Gastroesophageal sphincter (tissue), 4 donors: ENCODE measurements at regions not wholly inside any gene's neighbourhood (a gene's known extent, or its start where the extent isn't known, plus 50 kb on each side); places are given as distances from the start of the nearest gene placed in this dataset.
A peak's percentile ranks its signal among the peaks of the same experiment; 100 is the strongest.
"Not testable (repeated sequence)": the region's sequence is repeated elsewhere in the genome, so short reads cannot be mapped to it uniquely, and the experiment has no call there.

ENCODE experiments used
- ATAC-seq: fragments of 150-250 bp; one replicate; pipeline ENCODE4 v1.9.1; 2016; ENCODE audit warnings: mild to moderate bottlenecking, moderate library complexity
- H3K27ac ChIP-seq, 4 donors: fragments of 200-600 bp; sonication (generic) in 3 of 4; 1 replicate in 3 of 4; 2 replicates in 1 of 4; pipeline ENCODE4 v1.5.1; 2016 to 2019
- H3K27me3 ChIP-seq: fragments of 200-600 bp; sonication (generic); one replicate; pipeline ENCODE4 v1.5.1; 2019
- H3K36me3 ChIP-seq, 2 donors: fragments of 200-600 bp; sonication (generic); one replicate each; pipeline ENCODE4 v1.5.1; 2019; ENCODE audit warnings: control low read depth in 1 of 2
- H3K4me1 ChIP-seq, 3 donors: fragments of 200-600 bp; sonication (generic); 1 replicate in 2 of 3; 2 replicates in 1 of 3; pipeline ENCODE4 v1.5.1; 2016 to 2019; ENCODE audit warnings: control low read depth in 2 of 3
- H3K4me3 ChIP-seq, 2 donors: fragments of 200-600 bp; sonication (generic); one replicate each; pipeline ENCODE4 v1.5.1; 2019; ENCODE audit warnings: mild to moderate bottlenecking in 1 of 2, moderate library complexity in 1 of 2
- H3K9me3 ChIP-seq, 3 donors: fragments of 200-600 bp; sonication (generic); one replicate each; pipeline ENCODE4 v1.5.1; 2017 to 2019; ENCODE audit warnings: control low read depth in 2 of 3
- CTCF ChIP-seq, 4 experiments: fragments of 200-600 bp in 2 of 4; fragments of 450-650 bp in 2 of 4; sonication (generic) in 1 of 4; IDR thresholded peaks; one replicate each; pipeline ENCODE4 v1.5.1; 2017 to 2019; ENCODE audit warnings: antibody characterized with exemption in 4 of 4, mild to moderate bottlenecking in 2 of 4, moderate library complexity in 2 of 4
- EP300 ChIP-seq: sonication (generic); formaldehyde crosslinking; IDR thresholded peaks from one replicate; pipeline ENCODE4 v1.6.1; 2017; ENCODE audit warnings: antibody characterized with exemption, mild to moderate bottlenecking
- POLR2A ChIP-seq, 2 donors: fragments of 450-650 bp; IDR thresholded peaks; one replicate each; pipeline ENCODE4 v1.6.1; 2017; ENCODE audit warnings: antibody characterized with exemption in 2 of 2, mild to moderate bottlenecking in 2 of 2, moderate library complexity in 1 of 2
- POLR2AphosphoS5 ChIP-seq: sonication (generic); formaldehyde crosslinking; IDR thresholded peaks from one replicate; pipeline ENCODE4 v1.6.1; 2017; ENCODE audit warnings: antibody characterized with exemption
- WGBS, 2 donors: methylation state at CpG; one replicate each; pipeline ENCODE4 v1.1.5; 2018; ENCODE audit warnings: low coverage in 1 of 2; 5-methylcytosine and 5-hydroxymethylcytosine counted together

GRCh38 chr4:84219656-84220055 is 279.4 kb downstream of the NKX6-1 start:
- TF ChIP-seq EP300, result no peak
- no peak for TF ChIP-seq CTCF (IDR thresholded peaks at IDR 0.05)
- no peak for TF ChIP-seq POLR2AphosphoS5
- no peak for TF ChIP-seq POLR2A (IDR thresholded peaks at IDR 0.05)
- peak overlapping the region; percentile 60 to 68 (median 64) for H3K27ac ChIP-seq
- 18 to 20% methylated on average over 1 of the region's 1 CpG for WGBS, 2 donors
- no peaks in the 10 kb centered on the region for H3K9me3 ChIP-seq
- H3K4me1 ChIP-seq, result peaks cover 0 to 47% (median 7%) of the 10 kb centered on the region in 3 donors
- no peak overlapping the region for H3K4me3 ChIP-seq
- no peak for ATAC-seq
- no peaks in the 10 kb centered on the region for H3K36me3 ChIP-seq
- H3K27me3 ChIP-seq, result no peaks in the 10 kb centered on the region

DNA sequence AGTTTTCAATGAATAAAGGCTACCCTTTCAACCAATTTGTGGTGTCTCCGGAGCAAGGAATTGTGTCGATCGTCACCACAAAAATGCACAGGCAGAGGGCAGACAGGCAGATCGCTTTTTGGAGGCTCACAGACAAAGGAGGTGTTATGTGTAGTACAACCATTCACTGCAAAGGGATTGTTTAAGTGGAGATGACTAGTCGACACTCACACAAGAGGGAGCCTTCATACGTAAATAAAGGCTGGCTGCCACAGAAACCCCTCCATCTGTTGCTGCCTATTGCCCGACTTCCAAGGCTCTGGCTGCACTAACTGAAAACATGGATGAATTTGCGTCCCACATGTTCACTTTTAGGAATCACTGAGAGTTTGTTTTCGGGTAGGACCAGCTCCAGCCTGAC is 281.1 kb downstream of the NKX6-1 start:
- no peak for ATAC-seq
- Histone ChIP-seq H3K4me1 (peaks cover 0 to 41% (median 7%) of the 10 kb centered on the region in 3 donors), H3K4me3 (no peak overlapping the region), H3K36me3 (no peaks in the 10 kb centered on the region), H3K27ac (peak overlapping the region in 1 of 4 donors; percentile 30), H3K9me3 (no peaks in the 10 kb centered on the region), H3K27me3 (no peaks in the 10 kb centered on the region)
- 83 to 90% methylated on average over 2 to 6 of the region's 9 CpGs for WGBS, 2 donors
- no peak for TF ChIP-seq CTCF (IDR thresholded peaks at IDR 0.05)
- no peak for TF ChIP-seq EP300
- no peak for TF ChIP-seq POLR2A (IDR thresholded peaks at IDR 0.05)
- no peak for TF ChIP-seq POLR2AphosphoS5

DNA sequence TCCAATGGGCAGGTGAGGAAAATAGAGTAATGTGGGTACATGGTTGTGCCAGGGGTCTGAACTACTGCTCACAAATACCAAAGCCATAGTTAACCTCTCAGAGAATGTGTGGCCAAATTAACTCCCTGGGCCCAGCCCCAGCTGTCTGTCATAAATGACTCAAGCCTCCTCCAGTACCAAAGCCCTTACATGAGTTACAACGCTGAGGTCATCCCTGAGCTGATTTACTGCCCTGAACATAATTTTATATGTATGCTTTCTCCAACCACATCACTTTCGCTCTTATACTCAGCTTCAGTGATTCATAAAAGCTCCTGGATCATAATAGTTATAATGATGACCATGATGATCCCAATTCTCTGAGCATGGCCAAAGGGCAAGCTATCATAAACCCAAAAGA is 283.9 kb downstream of the NKX6-1 start:
- Histone ChIP-seq H3K9me3 (no peaks in the 10 kb centered on the region), H3K4me1 (peaks cover 0 to 20% (median 0%) of the 10 kb centered on the region in 3 donors), H3K27me3 (no peaks in the 10 kb centered on the region), H3K4me3 (no peak overlapping the region), H3K27ac (no peak overlapping the region), H3K36me3 (no peaks in the 10 kb centered on the region)
- 71 to 88% methylated on average over 2 of the region's 2 CpGs for WGBS, 2 donors
- ATAC-seq, result no peak
- TF ChIP-seq CTCF (IDR thresholded peaks at IDR 0.05), result no peak
- no peak for TF ChIP-seq POLR2AphosphoS5
- no peak for TF ChIP-seq EP300
- no peak for TF ChIP-seq POLR2A (IDR thresholded peaks at IDR 0.05)

GRCh38 chr4:84206226-84206625 is 292.9 kb downstream of the NKX6-1 start:
- H3K36me3 ChIP-seq, H3K27me3 ChIP-seq, ATAC-seq, H3K4me1 ChIP-seq, H3K4me3 ChIP-seq, H3K27ac ChIP-seq, H3K9me3 ChIP-seq: not testable (repeated sequence)
- WGBS, 2 donors, result 91 to 100% methylated on average over 4 of the region's 4 CpGs

DNA sequence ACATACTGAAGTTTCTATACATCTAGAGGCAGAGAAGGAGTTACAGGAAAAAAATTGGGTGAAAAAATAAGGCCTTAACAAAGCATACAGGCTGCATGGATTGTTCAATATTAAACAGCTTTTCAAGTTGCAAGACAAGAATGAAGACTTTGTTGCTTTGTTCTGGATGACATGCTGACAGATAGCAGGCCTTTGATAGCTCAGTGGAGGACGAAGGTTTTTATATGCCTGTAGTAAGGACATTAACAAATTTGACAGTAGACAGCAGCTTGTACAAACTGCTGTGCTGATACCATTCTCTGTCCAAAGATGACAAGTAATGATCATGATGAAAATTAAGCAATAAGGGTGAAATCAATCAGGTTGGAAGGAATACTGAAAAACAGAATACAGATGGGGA is 309.9 kb downstream of the NKX6-1 start:
- TF ChIP-seq POLR2AphosphoS5 (no peak), CTCF (IDR thresholded peaks at IDR 0.05) (no peak), POLR2A (IDR thresholded peaks at IDR 0.05) (no peak), EP300 (no peak)
- 7 to 43% methylated on average over 1 of the region's 1 CpG for WGBS, 2 donors

GRCh38 chr4:84179409-84179808 is 319.7 kb downstream of the NKX6-1 start:
- peaks cover 0 to 22% (median 0%) of the 10 kb centered on the region in 3 donors for H3K4me1 ChIP-seq
- ATAC-seq, result no peak

More for the DNA sequence above, 309.9 kb downstream of the NKX6-1 start:
- H3K27me3 ChIP-seq, result no peaks in the 10 kb centered on the region
- H3K27ac ChIP-seq, result no peak overlapping the region
- no peak for ATAC-seq
- H3K36me3 ChIP-seq, result no peaks in the 10 kb centered on the region
- no peaks in the 10 kb centered on the region for H3K4me1 ChIP-seq
- H3K4me3 ChIP-seq, result no peak overlapping the region
- no peaks in the 10 kb centered on the region for H3K9me3 ChIP-seq

More at GRCh38 chr4:84179409-84179808, 319.7 kb downstream of the NKX6-1 start:
- no peak overlapping the region for H3K4me3 ChIP-seq
- no peaks in the 10 kb centered on the region for H3K9me3 ChIP-seq
- no peak overlapping the region for H3K27ac ChIP-seq
- H3K36me3 ChIP-seq, result no peaks in the 10 kb centered on the region
- TF ChIP-seq EP300 (no peak), POLR2A (IDR thresholded peaks at IDR 0.05) (no peak), POLR2AphosphoS5 (no peak), CTCF (IDR thresholded peaks at IDR 0.05) (no peak)
- H3K27me3 ChIP-seq, result no peaks in the 10 kb centered on the region
- 92 to 97% methylated on average over 2 of the region's 2 CpGs for WGBS, 2 donors
